ENCODE measurements at regions not wholly inside any gene's neighbourhood (a gene's known extent, or its start where the extent isn't known, plus 50 kb on each side); places are given as distances from the start of the nearest gene placed in this dataset.
"Not testable (repeated sequence)": the region's sequence is repeated elsewhere in the genome, so short reads cannot be mapped to it uniquely, and the experiment has no call there.

GRCh38 chr7:12031638-12032037, 179.5 kb upstream of the TMEM106B start:
- DNase-seq, result no peak
- TF ChIP-seq CTCF (IDR thresholded peaks at IDR 0.05), result no peak
- Histone ChIP-seq H3K27me3 (ENCODE audit: control insufficient read depth, insufficient read depth, low read length) (no peaks in the 10 kb centered on the region), H3K4me3 (ENCODE audit: low read length) (no peak overlapping the region), H3K36me3 (ENCODE audit: control insufficient read depth, insufficient read depth, low read length) (no peaks in the 10 kb centered on the region), H3K27ac (ENCODE audit: low read length) (no peak overlapping the region), H3K9me3 (ENCODE audit: control insufficient read depth, insufficient read depth, low read length) (no peaks in the 10 kb centered on the region), H3K4me1 (ENCODE audit: control insufficient read depth, insufficient read depth, low read length) (no peaks in the 10 kb centered on the region)
- H3K36me3 Mint-ChIP-seq, result no peaks in the 10 kb centered on the region
- H3K4me3 Mint-ChIP-seq, result no peak overlapping the region
- intact Hi-C loops (cut with micrococcal nuclease), result no loop called here
- H3K4me1 Mint-ChIP-seq, result no peaks in the 10 kb centered on the region
- ATAC-seq, result no peak
- no peak overlapping the region for H3K27ac Mint-ChIP-seq
- H3K27me3 Mint-ChIP-seq (ENCODE audit: low read depth in 2 of 2), result no peaks in the 10 kb centered on the region
- H3K9me3 Mint-ChIP-seq, result peaks cover 5 to 6% of the 10 kb centered on the region in 2 donors

- Mint-ChIP-seq H3K4me1 (no peaks in the 10 kb centered on the region), H3K4me3 (no peak overlapping the region), H3K36me3 (no peaks in the 10 kb centered on the region), H3K27me3 (ENCODE audit: low read depth in 2 of 2) (no peaks in the 10 kb centered on the region), H3K9me3 (peaks cover 5 to 6% of the 10 kb centered on the region in 2 donors), H3K27ac (no peak overlapping the region)
- no peak for ATAC-seq
- Histone ChIP-seq H3K36me3 (ENCODE audit: control insufficient read depth, insufficient read depth, low read length) (no peaks in the 10 kb centered on the region), H3K9me3 (ENCODE audit: control insufficient read depth, insufficient read depth, low read length) (no peaks in the 10 kb centered on the region), H3K27ac (ENCODE audit: low read length) (no peak overlapping the region), H3K4me3 (ENCODE audit: low read length) (no peak overlapping the region), H3K27me3 (ENCODE audit: control insufficient read depth, insufficient read depth, low read length) (no peaks in the 10 kb centered on the region), H3K4me1 (ENCODE audit: control insufficient read depth, insufficient read depth, low read length) (no peaks in the 10 kb centered on the region)
- WGBS (ENCODE audit: insufficient coverage), result 47% methylated on average over 1 of the region's 1 CpG
- TF ChIP-seq CTCF (IDR thresholded peaks at IDR 0.05), result no peak
- DNase-seq, result no peak
- intact Hi-C loops (cut with micrococcal nuclease), result no loop called here
Observed at GRCh38 chr7:12032146-12032545, 178.9 kb upstream of the TMEM106B start.

- H3K36me3 Mint-ChIP-seq; H3K27me3 Mint-ChIP-seq (ENCODE audit: low read depth in 2 of 2); intact Hi-C loops (cut with micrococcal nuclease); H3K27me3 ChIP-seq (ENCODE audit: control insufficient read depth, insufficient read depth, low read length); H3K9me3 ChIP-seq (ENCODE audit: control insufficient read depth, insufficient read depth, low read length); H3K4me3 Mint-ChIP-seq; H3K4me1 Mint-ChIP-seq; H3K4me3 ChIP-seq (ENCODE audit: low read length); H3K36me3 ChIP-seq (ENCODE audit: control insufficient read depth, insufficient read depth, low read length); H3K4me1 ChIP-seq (ENCODE audit: control insufficient read depth, insufficient read depth, low read length); H3K27ac ChIP-seq (ENCODE audit: low read length); ATAC-seq; H3K27ac Mint-ChIP-seq; H3K9me3 Mint-ChIP-seq; DNase-seq: not testable (repeated sequence)
Observed at GRCh38 chr7:12043457-12043856, 167.6 kb upstream of the TMEM106B start.

GRCh38 chr7:12052211-12052610, 158.9 kb upstream of the TMEM106B start:
- 95% methylated on average over 2 of the region's 2 CpGs for WGBS (ENCODE audit: insufficient coverage)
- Mint-ChIP-seq H3K4me1 (no peaks in the 10 kb centered on the region), H3K27me3 (ENCODE audit: low read depth in 2 of 2) (no peaks in the 10 kb centered on the region), H3K27ac (no peak overlapping the region), H3K4me3 (no peak overlapping the region), H3K9me3 (peaks cover 4% of the 10 kb centered on the region in 2 donors), H3K36me3 (no peaks in the 10 kb centered on the region)
- H3K4me1 ChIP-seq (ENCODE audit: control insufficient read depth, insufficient read depth, low read length), result no peaks in the 10 kb centered on the region
- TF ChIP-seq CTCF (IDR thresholded peaks at IDR 0.05), result no peak
- intact Hi-C loops (cut with micrococcal nuclease), result no loop called here
- DNase-seq (no peak), ATAC-seq (no peak)
- no peak overlapping the region for H3K4me3 ChIP-seq (ENCODE audit: low read length)
- no peaks in the 10 kb centered on the region for H3K36me3 ChIP-seq (ENCODE audit: control insufficient read depth, insufficient read depth, low read length)
- peaks cover 7% of the 10 kb centered on the region for H3K9me3 ChIP-seq (ENCODE audit: control insufficient read depth, insufficient read depth, low read length)
- no peaks in the 10 kb centered on the region for H3K27me3 ChIP-seq (ENCODE audit: control insufficient read depth, insufficient read depth, low read length)
- no peak overlapping the region for H3K27ac ChIP-seq (ENCODE audit: low read length)
